NB4 (cell line): ENCODE measurements at regions not wholly inside any gene's neighbourhood (a gene's known extent, or its start where the extent isn't known, plus 50 kb on each side); places are given as distances from the start of the nearest gene placed in this dataset.

Experiments used
- DNase-seq: peaks from one replicate; pipeline ENCODE4 v3.0.0; 2010; ENCODE audit warnings: low read depth
- H3K4me3 ChIP-seq: one replicate; pipeline ENCODE4 v1.5.1; 2011; ENCODE audit warnings: mild to moderate bottlenecking, low read depth, low read length, moderate library complexity
- CTCF ChIP-seq: IDR thresholded peaks from one replicate; pipeline ENCODE4 v1.5.1; 2012; ENCODE audit warnings: low read depth, low read length
- MAX ChIP-seq: IDR thresholded peaks from 2 replicates; pipeline ENCODE4 v1.6.1; 2011; ENCODE audit warnings: low read depth, low read length
- MYC ChIP-seq: IDR thresholded peaks from 2 replicates; pipeline ENCODE4 v1.6.1; 2011; ENCODE audit warnings: low read depth, low read length
- POLR2A ChIP-seq: IDR thresholded peaks from 2 replicates; pipeline ENCODE4 v1.6.1; 2011; ENCODE audit warnings: mild to moderate bottlenecking; ENCODE audit not compliant: insufficient read length; ENCODE audit errors: extremely low read depth

GRCh38 chr11:92717240-92717639 lies 252.2 kb upstream of the MTNR1B start:
- H3K4me3 ChIP-seq: no peak overlapping the region
- no peak for DNase-seq
- TF ChIP-seq MAX (no peak), POLR2A (no peak), CTCF (no peak), MYC (no peak)

- TF ChIP-seq CTCF (no peak), MYC (no peak), POLR2A (no peak), MAX (no peak)
- no peak for DNase-seq
- no peak overlapping the region for H3K4me3 ChIP-seq
Observed at GRCh38 chr11:92720385-92720784, 249.1 kb upstream of the MTNR1B start.

GRCh38 chr11:92725352-92725751 lies 244.1 kb upstream of the MTNR1B start:
- no peak for DNase-seq
- no peak for TF ChIP-seq POLR2A
- TF ChIP-seq MYC: no peak
- no peak for TF ChIP-seq MAX
- TF ChIP-seq CTCF: no peak
- H3K4me3 ChIP-seq: no peak overlapping the region

GRCh38 chr11:92727123-92727522 lies 242.3 kb upstream of the MTNR1B start:
- no peak for DNase-seq
- TF ChIP-seq MAX (no peak), MYC (no peak), CTCF (no peak), POLR2A (no peak)
- H3K4me3 ChIP-seq: no peak overlapping the region

GRCh38 chr11:92727769-92728168 lies 241.7 kb upstream of the MTNR1B start:
- H3K4me3 ChIP-seq: no peak overlapping the region
- no peak for DNase-seq
- no peak for TF ChIP-seq MYC
- no peak for TF ChIP-seq CTCF
- no peak for TF ChIP-seq MAX
- no peak for TF ChIP-seq POLR2A

- no peak for DNase-seq
- no peak overlapping the region for H3K4me3 ChIP-seq
- TF ChIP-seq MYC: no peak
- no peak for TF ChIP-seq POLR2A
- TF ChIP-seq CTCF: no peak
- no peak for TF ChIP-seq MAX
Observed at GRCh38 chr11:92728628-92729027, 240.8 kb upstream of the MTNR1B start.
